NCI-H1417 treated with DMSO at 0.1 percent for 48 hours (cell line): ENCODE measurements at regions not wholly inside any gene's neighbourhood (a gene's known extent, or its start where the extent isn't known, plus 50 kb on each side); places are given as distances from the start of the nearest gene placed in this dataset.

ENCODE experiments used
- DNase-seq: peaks from one replicate; lab custom pipeline; 2025; lab: John Stamatoyannopoulos, UW

GRCh38 chr17:5785867-5786509, 201.7 kb upstream of the NLRP1 start:
- no peak for DNase-seq

- no peak for DNase-seq
Measured at GRCh38 chr17:5786510-5786875, 202.2 kb upstream of the NLRP1 start.

GRCh38 chr17:5788266-5788900, 204.1 kb upstream of the NLRP1 start:
- DNase-seq, result no peak

GRCh38 chr17:5789528-5789927, 205.2 kb upstream of the NLRP1 start:
- DNase-seq, result no peak

GRCh38 chr17:5793157-5793556, 208.8 kb upstream of the NLRP1 start:
- no peak for DNase-seq

GRCh38 chr17:5793899-5794298, 209.6 kb upstream of the NLRP1 start:
- no peak for DNase-seq

- DNase-seq, result no peak
Measured at GRCh38 chr17:5794385-5794784, 210.1 kb upstream of the NLRP1 start.

- no peak for DNase-seq
Measured at GRCh38 chr17:5794881-5795506, 210.7 kb upstream of the NLRP1 start.

GRCh38 chr17:5797447-5798050, 213.2 kb upstream of the NLRP1 start:
- no peak for DNase-seq

- no peak for DNase-seq
Measured at GRCh38 chr17:5798094-5798493, 213.8 kb upstream of the NLRP1 start.

- DNase-seq, result no peak
Measured at GRCh38 chr17:5800131-5800530, 215.8 kb upstream of the NLRP1 start.

GRCh38 chr17:5800646-5801045, 216.3 kb upstream of the NLRP1 start:
- no peak for DNase-seq

GRCh38 chr17:5804251-5804650, 219.9 kb upstream of the NLRP1 start:
- DNase-seq, result no peak

GRCh38 chr17:5809056-5809455, 224.7 kb upstream of the NLRP1 start:
- DNase-seq, result no peak

- no peak for DNase-seq
Measured at GRCh38 chr17:5809580-5810188, 225.4 kb upstream of the NLRP1 start.

- no peak for DNase-seq
Measured at GRCh38 chr17:5812590-5812989, 228.3 kb upstream of the NLRP1 start.

- DNase-seq, result no peak
Measured at GRCh38 chr17:5813357-5813756, 229.0 kb upstream of the NLRP1 start.

- DNase-seq, result no peak
Measured at GRCh38 chr17:5815396-5815795, 231.1 kb upstream of the NLRP1 start.

- no peak for DNase-seq
Measured at GRCh38 chr17:5816491-5817070, 232.3 kb upstream of the NLRP1 start.

GRCh38 chr17:5817475-5818395, 233.4 kb upstream of the NLRP1 start:
- DNase-seq, result no peak

GRCh38 chr17:5819396-5819795, 235.1 kb upstream of the NLRP1 start:
- DNase-seq, result no peak
